Keratinocyte (primary cell): ENCODE measurements at regions not wholly inside any gene's neighbourhood (a gene's known extent, or its start where the extent isn't known, plus 50 kb on each side); places are given as distances from the start of the nearest gene placed in this dataset.

Source experiments
- EZH2 ChIP-seq: IDR thresholded peaks from one replicate; pipeline ENCODE4 v1.6.1; 2012; ENCODE audit warnings: inconsistent platforms, mild to moderate bottlenecking, low read length, moderate library complexity
- TF ChIP-seq, protein P1 (sequence below), 3 experiments: IDR thresholded peaks in 1 of 3; conservative IDR thresholded peaks in 1 of 3; optimal IDR thresholded peaks in 1 of 3; 2 replicates in 2 of 3; 3 replicates in 1 of 3; pipeline versions ENCODE3 to v1.5.1; 2011; ENCODE audit warnings: low read length in 3 of 3, mild to moderate bottlenecking in 3 of 3, moderate library complexity in 2 of 3, control low read depth in 1 of 3, inconsistent platforms in 1 of 3; ENCODE audit not compliant: insufficient read depth in 2 of 3; ENCODE audit errors: extremely low read depth in 1 of 3

DNA sequence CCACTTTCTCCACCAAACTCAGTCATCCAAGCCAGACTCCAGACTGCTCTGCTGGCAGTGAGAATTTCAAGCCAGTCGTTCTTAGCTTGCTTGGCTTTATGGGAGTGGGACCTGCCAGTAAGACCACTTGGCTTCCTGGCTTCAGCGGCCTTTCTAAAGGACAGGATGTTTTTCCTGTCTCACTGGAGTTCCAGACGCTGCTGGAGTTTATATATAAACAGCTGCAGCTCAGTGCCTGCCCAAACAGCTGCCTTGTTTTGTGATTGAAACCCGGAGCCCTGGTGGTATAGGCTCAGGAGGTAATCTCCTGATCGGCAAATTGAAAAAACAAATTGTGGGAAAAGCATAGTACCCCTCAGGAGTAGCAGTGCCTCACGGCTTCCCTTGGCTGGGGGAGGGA is 1165.8 kb upstream of the ADGRL3 start:
- TF ChIP-seq, protein P1, sequence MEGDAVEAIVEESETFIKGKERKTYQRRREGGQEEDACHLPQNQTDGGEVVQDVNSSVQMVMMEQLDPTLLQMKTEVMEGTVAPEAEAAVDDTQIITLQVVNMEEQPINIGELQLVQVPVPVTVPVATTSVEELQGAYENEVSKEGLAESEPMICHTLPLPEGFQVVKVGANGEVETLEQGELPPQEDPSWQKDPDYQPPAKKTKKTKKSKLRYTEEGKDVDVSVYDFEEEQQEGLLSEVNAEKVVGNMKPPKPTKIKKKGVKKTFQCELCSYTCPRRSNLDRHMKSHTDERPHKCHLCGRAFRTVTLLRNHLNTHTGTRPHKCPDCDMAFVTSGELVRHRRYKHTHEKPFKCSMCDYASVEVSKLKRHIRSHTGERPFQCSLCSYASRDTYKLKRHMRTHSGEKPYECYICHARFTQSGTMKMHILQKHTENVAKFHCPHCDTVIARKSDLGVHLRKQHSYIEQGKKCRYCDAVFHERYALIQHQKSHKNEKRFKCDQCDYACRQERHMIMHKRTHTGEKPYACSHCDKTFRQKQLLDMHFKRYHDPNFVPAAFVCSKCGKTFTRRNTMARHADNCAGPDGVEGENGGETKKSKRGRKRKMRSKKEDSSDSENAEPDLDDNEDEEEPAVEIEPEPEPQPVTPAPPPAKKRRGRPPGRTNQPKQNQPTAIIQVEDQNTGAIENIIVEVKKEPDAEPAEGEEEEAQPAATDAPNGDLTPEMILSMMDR (optimal IDR thresholded peaks at IDR 0.05 in 1 of 3, IDR thresholded peaks at IDR 0.05 in 1 of 3, conservative IDR thresholded peaks at IDR 0.05 in 1 of 3; ENCODE audit: extremely low read depth in 1 of 3, insufficient read depth in 2 of 3, low read length in 3 of 3) = no peak
- no peak for TF ChIP-seq EZH2
